SKM-1 treated with dmso at 0.1 percent for 144 hours (cell line): ENCODE measurements at regions not wholly inside any gene's neighbourhood (a gene's known extent, or its start where the extent isn't known, plus 50 kb on each side); places are given as distances from the start of the nearest gene placed in this dataset.
"Not testable (repeated sequence)": the region's sequence is repeated elsewhere in the genome, so short reads cannot be mapped to it uniquely, and the experiment has no call there.

ENCODE experiments used
- DNase-seq: peaks from one replicate; lab custom pipeline; 2025; ENCODE audit not compliant: unreplicated experiment; lab: John Stamatoyannopoulos, UW

GRCh38 chr6:96276305-96276704, 245.3 kb upstream of the UFL1 start:
- DNase-seq: no peak

- no peak for DNase-seq
These were observed 244.8 kb upstream of the UFL1 start for GRCh38 chr6:96276856-96277255.

GRCh38 chr6:96279084-96279483, 242.5 kb upstream of the UFL1 start:
- no peak for DNase-seq

GRCh38 chr6:96286503-96286902, 235.1 kb upstream of the UFL1 start:
- no peak for DNase-seq

GRCh38 chr6:96299525-96299924, 222.1 kb upstream of the UFL1 start:
- DNase-seq: no peak

GRCh38 chr6:96301023-96301422, 220.6 kb upstream of the UFL1 start:
- no peak for DNase-seq

- no peak for DNase-seq
These were observed 219.8 kb upstream of the UFL1 start for GRCh38 chr6:96301781-96302180.

- no peak for DNase-seq
These were observed 218.6 kb upstream of the UFL1 start for GRCh38 chr6:96302991-96303390.

- DNase-seq: no peak
These were observed 216.6 kb upstream of the UFL1 start for GRCh38 chr6:96304997-96305396.

GRCh38 chr6:96330884-96331283, 190.7 kb upstream of the UFL1 start:
- DNase-seq: no peak

- no peak for DNase-seq
These were observed 181.4 kb upstream of the UFL1 start for GRCh38 chr6:96340164-96340563.

GRCh38 chr6:96345501-96345900, 176.1 kb upstream of the UFL1 start:
- DNase-seq: no peak

GRCh38 chr6:96381246-96381645, 140.4 kb upstream of the UFL1 start:
- no peak for DNase-seq

- no peak for DNase-seq
These were observed 129.7 kb upstream of the UFL1 start for GRCh38 chr6:96391776-96392360.

- DNase-seq: no peak
These were observed 126.9 kb upstream of the UFL1 start for GRCh38 chr6:96394727-96395126.

GRCh38 chr6:96410467-96410866, 111.1 kb upstream of the UFL1 start:
- DNase-seq: no peak

- DNase-seq: no peak
These were observed 101.3 kb upstream of the UFL1 start for GRCh38 chr6:96420294-96420693.

GRCh38 chr6:96433950-96434349, 87.7 kb upstream of the UFL1 start:
- no peak for DNase-seq

GRCh38 chr6:96436398-96436797, 85.2 kb upstream of the UFL1 start:
- DNase-seq: no peak

GRCh38 chr6:96437228-96437627, 84.4 kb upstream of the UFL1 start:
- DNase-seq: not testable (repeated sequence)

GRCh38 chr6:96450082-96450769, 71.4 kb upstream of the UFL1 start:
- DNase-seq: no peak

- DNase-seq: no peak
These were observed 70.9 kb upstream of the UFL1 start for GRCh38 chr6:96450770-96451130.

- DNase-seq: no peak
These were observed 62.8 kb upstream of the UFL1 start for GRCh38 chr6:96458771-96459170.
